OCI-LY7 (cell line): ENCODE measurements at regions not wholly inside any gene's neighbourhood (a gene's known extent, or its start where the extent isn't known, plus 50 kb on each side); places are given as distances from the start of the nearest gene placed in this dataset.

Experiments used
- EZH2phosphoT487 ChIP-seq: fragments of 200-600 bp; sonication (generic); IDR thresholded peaks from 2 replicates; pipeline ENCODE4 v1.6.1; 2018; ENCODE audit warnings: low read depth, borderline replicate concordance, mild to moderate bottlenecking, mixed run types, antibody characterized with exemption, low read length, moderate library complexity, mixed read lengths
- TF ChIP-seq, protein P1 (sequence below): fragments of 200-600 bp; sonication (generic); conservative IDR thresholded peaks from 2 replicates; pipeline ENCODE4 v1.5.1; 2014; ENCODE audit warnings: mild to moderate bottlenecking, antibody characterized with exemption, low read length, moderate library complexity, mixed read lengths

DNA sequence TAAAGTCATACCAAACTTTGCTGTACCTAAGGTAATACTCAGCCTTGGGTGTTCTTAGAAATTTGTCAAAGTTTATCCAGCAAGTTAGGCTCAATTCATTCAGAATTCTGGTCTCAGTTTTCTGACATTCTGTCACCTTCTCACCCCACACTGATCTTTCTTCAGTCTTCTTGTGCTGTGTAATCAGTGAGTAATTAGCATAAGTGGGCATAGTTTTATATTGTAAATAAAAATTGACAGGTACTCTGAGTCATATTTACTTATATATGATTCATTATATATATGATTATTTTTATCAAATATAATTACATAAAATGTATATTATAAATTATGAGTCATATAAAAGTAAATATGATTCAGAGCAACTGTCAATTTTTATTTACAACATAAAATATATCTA, 170.9 kb upstream of the MAGI2 start:
- no peak for TF ChIP-seq EZH2phosphoT487
- TF ChIP-seq, protein P1, sequence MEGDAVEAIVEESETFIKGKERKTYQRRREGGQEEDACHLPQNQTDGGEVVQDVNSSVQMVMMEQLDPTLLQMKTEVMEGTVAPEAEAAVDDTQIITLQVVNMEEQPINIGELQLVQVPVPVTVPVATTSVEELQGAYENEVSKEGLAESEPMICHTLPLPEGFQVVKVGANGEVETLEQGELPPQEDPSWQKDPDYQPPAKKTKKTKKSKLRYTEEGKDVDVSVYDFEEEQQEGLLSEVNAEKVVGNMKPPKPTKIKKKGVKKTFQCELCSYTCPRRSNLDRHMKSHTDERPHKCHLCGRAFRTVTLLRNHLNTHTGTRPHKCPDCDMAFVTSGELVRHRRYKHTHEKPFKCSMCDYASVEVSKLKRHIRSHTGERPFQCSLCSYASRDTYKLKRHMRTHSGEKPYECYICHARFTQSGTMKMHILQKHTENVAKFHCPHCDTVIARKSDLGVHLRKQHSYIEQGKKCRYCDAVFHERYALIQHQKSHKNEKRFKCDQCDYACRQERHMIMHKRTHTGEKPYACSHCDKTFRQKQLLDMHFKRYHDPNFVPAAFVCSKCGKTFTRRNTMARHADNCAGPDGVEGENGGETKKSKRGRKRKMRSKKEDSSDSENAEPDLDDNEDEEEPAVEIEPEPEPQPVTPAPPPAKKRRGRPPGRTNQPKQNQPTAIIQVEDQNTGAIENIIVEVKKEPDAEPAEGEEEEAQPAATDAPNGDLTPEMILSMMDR: no peak
